ENCODE measurements at regions not wholly inside any gene's neighbourhood (a gene's known extent, or its start where the extent isn't known, plus 50 kb on each side); places are given as distances from the start of the nearest gene placed in this dataset.

GRCh38 chr22:46071451-46072109 is 78.7 kb upstream of the PPARA start:
- peak; percentile 2; the same call in 2 of the 3 replicates for ATAC-seq
- Histone ChIP-seq H3F3A (replicated peaks; ENCODE audit: low read depth) (peaks cover 15% of the 10 kb centered on the region; the same call in 1 of the 2 replicates), H3K4me2 (peak overlapping the region; percentile 80), H3K9me2 (ENCODE audit: insufficient read depth) (no peaks in the 10 kb centered on the region), H3K27ac (ENCODE audit: low read depth) (no peak overlapping the region), H3K27me3 (ENCODE audit: insufficient read depth) (peaks cover 58% of the 10 kb centered on the region), H4K20me1 (replicated peaks; ENCODE audit: insufficient read depth) (no peaks in the 10 kb centered on the region), H2AFZ (peak overlapping the region; percentile 84; the same call in 1 of the 2 replicates), H3K4me1 (ENCODE audit: insufficient read depth) (peaks cover 45% of the 10 kb centered on the region), H3K4me3 (peak overlapping the region; percentile 65), H3K36me3 (ENCODE audit: insufficient read depth) (no peaks in the 10 kb centered on the region; the same call in 1 of the 2 replicates), H3K79me2 (replicated peaks; ENCODE audit: insufficient read depth) (peaks cover 39% of the 10 kb centered on the region)
- Mint-ChIP-seq H3K4me3 (peak overlapping the region; percentile 76), H3K9me3 (no peaks in the 10 kb centered on the region), H3K27me3 (ENCODE audit: insufficient read depth, low read depth, poor library complexity) (peaks cover 49% of the 10 kb centered on the region), H3K4me1 (peaks cover 40% of the 10 kb centered on the region), H3K36me3 (ENCODE audit: low read depth) (peaks cover 2% of the 10 kb centered on the region; the same call in 1 of the 3 replicates), H3K27ac (no peak overlapping the region)
- DNase-seq (ENCODE audit: low spot score): peak; percentile 59
- TF ChIP-seq EZH2 (IDR thresholded peaks at IDR 0.05; ENCODE audit: low read depth, unreplicated experiment): peak; percentile 62
- no peak for TF ChIP-seq ZNF462 (CRISPR knock-in tag; IDR thresholded peaks at IDR 0.05)

- Histone ChIP-seq H3K36me3 (ENCODE audit: insufficient read depth) (no peaks in the 10 kb centered on the region; the same call in 1 of the 2 replicates), H3K27me3 (ENCODE audit: insufficient read depth) (peaks cover 53% of the 10 kb centered on the region), H2AFZ (peak overlapping the region; percentile 66), H3K4me3 (peak overlapping the region; percentile 65), H3K4me1 (ENCODE audit: insufficient read depth) (peaks cover 52% of the 10 kb centered on the region), H3K79me2 (replicated peaks; ENCODE audit: insufficient read depth) (peaks cover 46% of the 10 kb centered on the region), H4K20me1 (replicated peaks; ENCODE audit: insufficient read depth) (no peaks in the 10 kb centered on the region), H3K4me2 (peak overlapping the region; percentile 80), H3F3A (replicated peaks; ENCODE audit: low read depth) (peaks cover 23% of the 10 kb centered on the region; the same call in 1 of the 2 replicates), H3K9me2 (ENCODE audit: insufficient read depth) (no peaks in the 10 kb centered on the region), H3K27ac (ENCODE audit: low read depth) (no peak overlapping the region)
- DNase-seq (ENCODE audit: low spot score): peak; percentile 60
- no peaks in the 10 kb centered on the region for H3K9me3 Mint-ChIP-seq
- H3K27me3 Mint-ChIP-seq (ENCODE audit: insufficient read depth, low read depth, poor library complexity): peaks cover 53% of the 10 kb centered on the region
- peaks cover 48% of the 10 kb centered on the region for H3K4me1 Mint-ChIP-seq
- H3K36me3 Mint-ChIP-seq (ENCODE audit: low read depth): peaks cover 2% of the 10 kb centered on the region; the same call in 1 of the 3 replicates
- peak; percentile 37 for ATAC-seq
- no peak overlapping the region for H3K27ac Mint-ChIP-seq
- H3K4me3 Mint-ChIP-seq: peak overlapping the region; percentile 76
- TF ChIP-seq ZNF114 (CRISPR knock-in tag; IDR thresholded peaks at IDR 0.05) (no peak), REST (IDR thresholded peaks at IDR 0.05; ENCODE audit: unreplicated experiment) (no peak), STAT1 (IDR thresholded peaks at IDR 0.05; ENCODE audit: unreplicated experiment) (no peak), CTCF (conservative IDR thresholded peaks at IDR 0.05; ENCODE audit: low read depth in 2 of 2) (no peak), EZH2phosphoT487 (IDR thresholded peaks at IDR 0.05; ENCODE audit: unreplicated experiment) (no peak), EZH2 (IDR thresholded peaks at IDR 0.05; ENCODE audit: low read depth, unreplicated experiment) (peak; percentile 11)
Observed at GRCh38 chr22:46072110-46072881, 78.0 kb upstream of the PPARA start.

Measured in GM23338 (cell line).